ENCODE measurements at regions not wholly inside any gene's neighbourhood (a gene's known extent, or its start where the extent isn't known, plus 50 kb on each side); places are given as distances from the start of the nearest gene placed in this dataset.

- TF ChIP-seq ZNF132 (tag by site-specific recombination; IDR thresholded peaks at IDR 0.05; ENCODE audit: borderline replicate concordance) (no peak), YY1 (tag by site-specific recombination; IDR thresholded peaks at IDR 0.05) (no peak), ZSCAN30 (tag by site-specific recombination; IDR thresholded peaks at IDR 0.05) (no peak)
Observed at GRCh38 chr6:6793388-6794250, 205.1 kb downstream of the LY86 start.

Measured in HEK293 (cell line).